BE2C (cell line): ENCODE measurements at regions not wholly inside any gene's neighbourhood (a gene's known extent, or its start where the extent isn't known, plus 50 kb on each side); places are given as distances from the start of the nearest gene placed in this dataset.

Source experiments
- DNase-seq: peaks from one replicate; pipeline ENCODE4 v3.0.0-alpha.2; 2020
- H3K27me3 ChIP-seq: fragments of 250-450 bp; sonication (Bioruptor Pico); 2 replicates; pipeline ENCODE4 v1.5.1; 2020; ENCODE audit warnings: mild to moderate bottlenecking
- H3K36me3 ChIP-seq: fragments of 250-450 bp; sonication (Bioruptor Pico); 2 replicates; pipeline ENCODE4 v1.5.1; 2020; ENCODE audit warnings: mild to moderate bottlenecking
- H3K4me1 ChIP-seq: fragments of 250-450 bp; sonication (Bioruptor Pico); 2 replicates; pipeline ENCODE4 v1.5.1; 2020
- H3K4me3 ChIP-seq: 2 replicates; pipeline ENCODE4 v1.5.1; 2011; ENCODE audit warnings: low read depth, low read length
- H3K9me3 ChIP-seq: fragments of 250-450 bp; sonication (Bioruptor Pico); 2 replicates; pipeline ENCODE4 v1.5.1; 2020
- CTCF ChIP-seq: IDR thresholded peaks from 2 replicates; pipeline ENCODE4 v1.5.1; 2012; ENCODE audit warnings: mild to moderate bottlenecking, low read depth, low read length

- Histone ChIP-seq H3K9me3 (no peaks in the 10 kb centered on the region), H3K4me3 (peak overlapping the region; percentile 3; the same call in 1 of the 2 replicates), H3K27me3 (no peaks in the 10 kb centered on the region), H3K36me3 (no peaks in the 10 kb centered on the region), H3K4me1 (peaks cover 21% of the 10 kb centered on the region)
- TF ChIP-seq CTCF = no peak
- DNase-seq = no peak
Observed at GRCh38 chr12:84508851-84509260, 403.7 kb downstream of the SLC6A15 start.

GRCh38 chr12:84507956-84508850 lies 404.4 kb downstream of the SLC6A15 start:
- Histone ChIP-seq H3K4me1 (peaks cover 21% of the 10 kb centered on the region), H3K36me3 (no peaks in the 10 kb centered on the region), H3K9me3 (no peaks in the 10 kb centered on the region), H3K4me3 (peak overlapping the region; percentile 9; the same call in 1 of the 2 replicates), H3K27me3 (no peaks in the 10 kb centered on the region)
- DNase-seq = peak; percentile 87
- peak; percentile 78 for TF ChIP-seq CTCF

DNA sequence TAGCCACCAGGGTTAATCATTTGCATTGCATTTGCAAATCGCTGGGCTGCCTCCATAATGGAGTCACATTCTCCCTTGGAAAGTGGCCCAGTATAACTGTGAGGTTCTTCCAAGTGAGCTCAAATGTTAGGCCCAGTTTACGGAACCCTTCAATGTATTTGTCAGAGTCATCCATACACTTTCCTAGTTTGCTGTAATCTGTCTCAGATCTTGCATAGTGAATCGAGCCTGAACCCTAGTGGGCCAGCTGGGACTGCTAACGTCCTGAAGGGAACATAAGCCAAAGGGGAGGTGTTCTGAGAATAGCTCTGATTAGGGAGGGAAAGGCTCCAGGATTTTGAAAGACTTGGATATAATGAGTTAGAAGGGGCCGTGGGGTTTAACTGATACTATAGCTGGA lies 406.3 kb downstream of the SLC6A15 start:
- Histone ChIP-seq H3K9me3 (no peaks in the 10 kb centered on the region), H3K4me3 (no peak overlapping the region), H3K36me3 (no peaks in the 10 kb centered on the region), H3K27me3 (no peaks in the 10 kb centered on the region), H3K4me1 (peaks cover 28% of the 10 kb centered on the region)
- TF ChIP-seq CTCF = no peak
- DNase-seq = no peak

DNA sequence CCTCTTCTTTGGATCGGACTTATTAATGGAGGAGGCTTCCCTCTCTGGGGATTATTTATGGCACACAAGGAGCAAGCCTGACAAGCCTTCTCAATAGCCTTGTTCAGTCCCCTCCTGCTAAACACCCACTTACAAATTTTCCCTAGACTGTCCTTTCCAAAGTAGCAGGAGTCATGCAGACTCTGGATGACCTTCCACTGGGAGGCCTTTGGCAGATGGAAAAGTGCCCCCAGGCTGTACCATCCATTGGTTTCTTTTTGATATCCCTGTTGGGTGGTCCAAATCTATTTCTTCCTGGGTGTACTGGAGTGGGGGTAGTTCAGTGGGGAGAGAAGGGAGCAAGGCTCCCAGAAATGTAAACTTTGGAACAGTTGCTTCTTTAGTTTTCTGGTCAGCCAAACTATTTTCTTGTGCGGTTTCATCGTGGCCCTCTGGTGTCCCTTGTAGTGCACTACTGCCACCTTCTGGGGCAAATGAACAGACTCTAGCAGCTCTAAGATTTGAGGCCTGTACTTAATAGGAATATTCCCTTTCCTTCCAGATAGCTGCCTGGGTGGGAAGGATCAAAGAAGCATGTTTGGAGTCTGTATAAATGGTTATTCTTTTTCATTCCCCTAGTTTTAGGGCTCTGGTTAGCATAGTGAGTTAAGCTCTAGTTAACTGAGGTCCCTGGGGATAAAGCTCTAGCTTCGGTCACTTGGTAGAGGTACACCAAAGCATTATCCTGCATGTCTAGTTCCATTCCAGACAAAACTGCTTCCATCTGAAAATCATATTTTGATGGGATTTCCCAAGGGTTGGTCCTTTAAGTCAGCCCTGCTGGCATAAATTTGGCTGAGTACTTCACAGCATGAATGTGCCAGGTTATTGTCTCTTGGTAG lies 409.5 kb downstream of the SLC6A15 start:
- H3K4me1 ChIP-seq = peaks cover 16% of the 10 kb centered on the region
- TF ChIP-seq CTCF = peak; percentile 92
- no peaks in the 10 kb centered on the region for H3K27me3 ChIP-seq
- no peak overlapping the region for H3K4me3 ChIP-seq
- no peaks in the 10 kb centered on the region for H3K9me3 ChIP-seq
- DNase-seq = peak; percentile 76
- no peaks in the 10 kb centered on the region for H3K36me3 ChIP-seq

GRCh38 chr12:84502180-84502860 lies 410.3 kb downstream of the SLC6A15 start:
- DNase-seq = no peak
- Histone ChIP-seq H3K36me3 (no peaks in the 10 kb centered on the region), H3K27me3 (no peaks in the 10 kb centered on the region), H3K4me1 (peaks cover 12% of the 10 kb centered on the region), H3K4me3 (no peak overlapping the region), H3K9me3 (peaks cover 3% of the 10 kb centered on the region; the same call in 1 of the 2 replicates)
- no peak for TF ChIP-seq CTCF
